ENCODE measurements at regions not wholly inside any gene's neighbourhood (a gene's known extent, or its start where the extent isn't known, plus 50 kb on each side); places are given as distances from the start of the nearest gene placed in this dataset.

DNA sequence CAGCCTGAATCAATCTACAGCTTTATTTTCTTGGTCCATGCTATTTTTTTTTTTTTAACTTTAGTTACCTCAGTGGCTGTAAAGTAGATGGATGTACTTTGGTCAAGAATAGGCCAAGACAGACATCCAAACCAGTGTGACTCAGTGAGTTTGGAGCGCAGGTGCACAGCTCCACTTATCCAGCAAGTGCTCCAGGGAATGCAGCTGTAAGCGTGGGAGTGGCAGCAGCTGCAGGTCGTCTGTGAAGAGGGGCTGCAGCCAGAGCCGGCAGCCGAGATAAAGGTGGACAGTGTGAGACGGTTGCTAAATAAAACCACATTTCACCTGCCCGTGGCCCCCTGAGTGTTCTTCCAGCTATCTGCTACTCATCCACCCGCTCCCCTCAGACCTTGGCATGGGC lies 1018.7 kb downstream of the AACS start:
- TF ChIP-seq FOXM1 (IDR thresholded peaks at IDR 0.05; ENCODE audit: borderline replicate concordance, low read depth) (no peak), EP300 (IDR thresholded peaks at IDR 0.05; ENCODE audit: borderline replicate concordance) (no peak), TCF12 (IDR thresholded peaks at IDR 0.05; ENCODE audit: low read depth) (no peak), NFIC (IDR thresholded peaks at IDR 0.05) (no peak), CREB1 (IDR thresholded peaks at IDR 0.05; ENCODE audit: low read depth) (no peak), TAF1 (IDR thresholded peaks at IDR 0.05; ENCODE audit: low read depth) (no peak), EGR1 (IDR thresholded peaks at IDR 0.05) (no peak), CEBPB (IDR thresholded peaks at IDR 0.05) (no peak), RAD21 (IDR thresholded peaks at IDR 0.05; ENCODE audit: low read depth) (no peak)
- TF ChIP-seq, protein P1, sequence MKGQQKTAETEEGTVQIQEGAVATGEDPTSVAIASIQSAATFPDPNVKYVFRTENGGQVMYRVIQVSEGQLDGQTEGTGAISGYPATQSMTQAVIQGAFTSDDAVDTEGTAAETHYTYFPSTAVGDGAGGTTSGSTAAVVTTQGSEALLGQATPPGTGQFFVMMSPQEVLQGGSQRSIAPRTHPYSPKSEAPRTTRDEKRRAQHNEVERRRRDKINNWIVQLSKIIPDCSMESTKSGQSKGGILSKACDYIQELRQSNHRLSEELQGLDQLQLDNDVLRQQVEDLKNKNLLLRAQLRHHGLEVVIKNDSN (IDR thresholded peaks at IDR 0.05), result no peak
- TF ChIP-seq, protein P2, sequence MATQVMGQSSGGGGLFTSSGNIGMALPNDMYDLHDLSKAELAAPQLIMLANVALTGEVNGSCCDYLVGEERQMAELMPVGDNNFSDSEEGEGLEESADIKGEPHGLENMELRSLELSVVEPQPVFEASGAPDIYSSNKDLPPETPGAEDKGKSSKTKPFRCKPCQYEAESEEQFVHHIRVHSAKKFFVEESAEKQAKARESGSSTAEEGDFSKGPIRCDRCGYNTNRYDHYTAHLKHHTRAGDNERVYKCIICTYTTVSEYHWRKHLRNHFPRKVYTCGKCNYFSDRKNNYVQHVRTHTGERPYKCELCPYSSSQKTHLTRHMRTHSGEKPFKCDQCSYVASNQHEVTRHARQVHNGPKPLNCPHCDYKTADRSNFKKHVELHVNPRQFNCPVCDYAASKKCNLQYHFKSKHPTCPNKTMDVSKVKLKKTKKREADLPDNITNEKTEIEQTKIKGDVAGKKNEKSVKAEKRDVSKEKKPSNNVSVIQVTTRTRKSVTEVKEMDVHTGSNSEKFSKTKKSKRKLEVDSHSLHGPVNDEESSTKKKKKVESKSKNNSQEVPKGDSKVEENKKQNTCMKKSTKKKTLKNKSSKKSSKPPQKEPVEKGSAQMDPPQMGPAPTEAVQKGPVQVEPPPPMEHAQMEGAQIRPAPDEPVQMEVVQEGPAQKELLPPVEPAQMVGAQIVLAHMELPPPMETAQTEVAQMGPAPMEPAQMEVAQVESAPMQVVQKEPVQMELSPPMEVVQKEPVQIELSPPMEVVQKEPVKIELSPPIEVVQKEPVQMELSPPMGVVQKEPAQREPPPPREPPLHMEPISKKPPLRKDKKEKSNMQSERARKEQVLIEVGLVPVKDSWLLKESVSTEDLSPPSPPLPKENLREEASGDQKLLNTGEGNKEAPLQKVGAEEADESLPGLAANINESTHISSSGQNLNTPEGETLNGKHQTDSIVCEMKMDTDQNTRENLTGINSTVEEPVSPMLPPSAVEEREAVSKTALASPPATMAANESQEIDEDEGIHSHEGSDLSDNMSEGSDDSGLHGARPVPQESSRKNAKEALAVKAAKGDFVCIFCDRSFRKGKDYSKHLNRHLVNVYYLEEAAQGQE (IDR thresholded peaks at IDR 0.05; ENCODE audit: low read depth), result no peak
- TF ChIP-seq, protein P3, sequence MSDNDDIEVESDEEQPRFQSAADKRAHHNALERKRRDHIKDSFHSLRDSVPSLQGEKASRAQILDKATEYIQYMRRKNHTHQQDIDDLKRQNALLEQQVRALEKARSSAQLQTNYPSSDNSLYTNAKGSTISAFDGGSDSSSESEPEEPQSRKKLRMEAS (IDR thresholded peaks at IDR 0.05), result no peak
